Non-pigmented ciliary epithelial cell (primary cell): ENCODE measurements at regions not wholly inside any gene's neighbourhood (a gene's known extent, or its start where the extent isn't known, plus 50 kb on each side); places are given as distances from the start of the nearest gene placed in this dataset.

Source experiments
- DNase-seq: peaks from one replicate; pipeline ENCODE4 v3.0.0-alpha.2; 2010; ENCODE audit warnings: low read depth

- no peak for DNase-seq
Observed at GRCh38 chr11:37050311-37050710, 452.3 kb upstream of the RAG2 start.

- no peak for DNase-seq
Observed at GRCh38 chr11:37040921-37041320, 442.9 kb upstream of the RAG2 start.

GRCh38 chr11:37038911-37039310 is 440.9 kb upstream of the RAG2 start:
- no peak for DNase-seq

- DNase-seq = no peak
Observed at GRCh38 chr11:37026741-37027140, 428.7 kb upstream of the RAG2 start.

- DNase-seq = no peak
Observed at GRCh38 chr11:37026326-37026725, 428.3 kb upstream of the RAG2 start.

GRCh38 chr11:37006563-37006962 is 408.5 kb upstream of the RAG2 start:
- DNase-seq = no peak

- DNase-seq = no peak
Observed at GRCh38 chr11:37002831-37003230, 404.8 kb upstream of the RAG2 start.

- DNase-seq = no peak
Observed at GRCh38 chr11:36997656-36998055, 399.6 kb upstream of the RAG2 start.

- no peak for DNase-seq
Observed at GRCh38 chr11:36996795-36997194, 398.8 kb upstream of the RAG2 start.

- no peak for DNase-seq
Observed at GRCh38 chr11:36994208-36994607, 396.2 kb upstream of the RAG2 start.

GRCh38 chr11:36988556-36988955 is 390.5 kb upstream of the RAG2 start:
- no peak for DNase-seq

- DNase-seq = no peak
Observed at GRCh38 chr11:36985562-36985961, 387.5 kb upstream of the RAG2 start.

- no peak for DNase-seq
Observed at GRCh38 chr11:36976741-36977140, 378.7 kb upstream of the RAG2 start.

- no peak for DNase-seq
Observed at GRCh38 chr11:36974771-36975170, 376.7 kb upstream of the RAG2 start.

GRCh38 chr11:36953976-36954375 is 355.9 kb upstream of the RAG2 start:
- no peak for DNase-seq

- DNase-seq = no peak
Observed at GRCh38 chr11:36948460-36949127, 350.6 kb upstream of the RAG2 start.

- DNase-seq = no peak
Observed at GRCh38 chr11:36945384-36945783, 347.3 kb upstream of the RAG2 start.

GRCh38 chr11:36933481-36933880 is 335.4 kb upstream of the RAG2 start:
- DNase-seq = no peak

- DNase-seq = no peak
Observed at GRCh38 chr11:36931139-36931538, 333.1 kb upstream of the RAG2 start.

- DNase-seq = no peak
Observed at GRCh38 chr11:36930256-36930655, 332.2 kb upstream of the RAG2 start.

- DNase-seq = no peak
Observed at GRCh38 chr11:36929401-36929800, 331.4 kb upstream of the RAG2 start.

- DNase-seq = no peak
Observed at GRCh38 chr11:36928621-36929020, 330.6 kb upstream of the RAG2 start.

GRCh38 chr11:36899800-36900199 is 301.8 kb upstream of the RAG2 start:
- no peak for DNase-seq

- no peak for DNase-seq
Observed at GRCh38 chr11:36890841-36891240, 292.8 kb upstream of the RAG2 start.
